ENCODE measurements at regions not wholly inside any gene's neighbourhood (a gene's known extent, or its start where the extent isn't known, plus 50 kb on each side); places are given as distances from the start of the nearest gene placed in this dataset.
A peak's percentile ranks its signal among the peaks of the same experiment; 100 is the strongest.

DNA sequence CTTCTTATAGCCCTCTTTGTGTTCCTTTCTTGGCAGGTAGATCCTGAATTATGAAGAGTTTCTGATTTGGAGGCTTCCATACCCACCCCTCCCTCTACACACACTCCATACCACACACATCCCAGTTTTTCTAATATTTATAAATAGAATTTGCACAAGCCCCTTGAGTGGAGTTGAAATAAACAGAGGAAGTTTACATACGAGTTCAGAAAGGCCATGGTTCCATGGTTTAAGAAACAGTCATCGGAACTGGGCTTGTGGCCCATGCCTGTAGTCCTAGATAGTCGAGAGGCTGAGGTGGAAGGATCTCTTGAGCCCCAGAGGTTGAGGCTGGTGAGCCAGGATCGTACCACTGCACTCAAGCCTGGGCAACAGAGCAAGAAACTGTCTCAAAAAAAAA, 62.7 kb upstream of the TANC1 start:
- DNase-seq, result no peak

DNA sequence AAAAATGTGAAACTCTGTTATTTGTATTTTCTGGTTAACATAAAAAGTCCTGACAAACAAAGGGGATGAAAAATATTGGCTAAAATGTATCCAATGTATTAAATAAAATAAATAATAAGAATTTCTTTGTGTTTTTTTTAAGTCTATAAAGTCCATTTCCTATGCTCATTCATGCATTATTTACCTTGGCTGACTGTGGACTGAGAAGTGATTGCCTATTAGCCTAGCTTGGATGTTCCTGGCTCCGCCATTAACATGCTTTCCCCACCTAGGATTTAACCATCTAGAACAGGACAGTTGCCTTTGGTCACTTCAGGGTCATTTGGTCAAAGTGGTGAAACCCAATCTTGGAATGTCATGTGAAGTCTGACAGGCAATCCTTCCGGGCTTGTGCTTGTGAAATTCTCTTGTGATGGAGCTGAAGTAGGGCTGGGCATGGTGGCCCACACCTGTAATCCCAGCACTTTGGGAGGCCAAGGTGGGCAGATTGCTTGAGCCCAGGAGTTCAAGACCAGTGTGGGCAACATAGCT, 60.4 kb upstream of the TANC1 start:
- no peak for DNase-seq

DNA sequence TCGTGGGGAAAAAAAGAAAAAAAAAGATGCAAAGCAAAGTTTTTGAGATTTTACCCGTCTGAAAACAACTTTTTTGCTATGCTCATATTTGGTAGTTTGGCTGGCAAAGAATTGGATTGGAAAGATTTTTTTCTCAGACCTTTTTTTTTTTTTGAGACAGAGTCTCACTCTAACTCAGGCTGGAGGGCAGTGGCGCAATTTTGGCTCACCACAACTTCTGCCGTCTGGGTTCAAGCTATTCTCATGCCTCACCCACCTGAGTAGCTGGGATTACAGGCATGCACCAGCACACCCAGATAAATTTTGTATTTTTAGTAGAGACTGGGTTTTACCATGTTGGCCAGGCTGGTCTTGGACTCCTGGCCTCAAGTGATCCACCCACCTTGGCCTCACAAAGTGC, 56.3 kb upstream of the TANC1 start:
- DNase-seq, result peak; percentile 22

DNA sequence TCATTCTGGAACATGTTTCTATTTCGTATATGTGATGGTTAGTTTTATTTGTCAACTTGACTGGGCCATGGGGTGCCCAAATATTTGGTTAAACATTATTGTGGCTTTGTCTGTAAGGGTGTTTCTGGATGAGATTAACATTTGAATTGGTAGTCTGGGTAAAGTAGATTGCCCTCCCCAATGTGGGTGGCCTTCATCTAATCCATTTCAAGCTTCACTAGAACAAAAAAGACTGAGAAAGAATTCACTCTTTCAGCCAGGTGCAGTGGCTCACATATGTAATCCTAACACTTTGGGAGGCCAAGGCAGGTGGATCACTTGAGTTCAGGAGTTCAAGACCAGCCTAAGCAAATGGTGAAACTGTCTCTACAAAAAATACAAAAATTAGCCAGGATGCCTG, 55.7 kb upstream of the TANC1 start:
- no peak for DNase-seq

DNA sequence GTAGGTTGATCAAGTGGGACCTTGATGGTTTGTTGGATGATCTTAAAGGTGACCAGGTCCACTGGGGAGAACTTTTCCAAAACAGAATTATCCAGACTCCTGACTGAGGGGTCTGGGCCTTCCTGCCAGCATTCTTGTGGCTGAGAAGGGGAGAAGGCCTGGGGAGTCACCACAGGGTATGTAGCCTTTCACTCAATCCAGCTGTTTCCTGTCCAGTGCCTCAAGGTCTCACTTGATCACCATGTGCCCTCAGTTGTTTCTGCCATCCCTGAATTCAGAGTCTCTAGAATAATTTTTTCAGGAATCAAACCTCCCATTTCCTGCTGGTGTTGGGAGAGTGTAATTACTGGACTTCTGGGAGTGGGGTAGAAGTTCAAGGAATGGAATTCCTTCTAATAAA, 54.4 kb upstream of the TANC1 start:
- DNase-seq, result no peak

DNA sequence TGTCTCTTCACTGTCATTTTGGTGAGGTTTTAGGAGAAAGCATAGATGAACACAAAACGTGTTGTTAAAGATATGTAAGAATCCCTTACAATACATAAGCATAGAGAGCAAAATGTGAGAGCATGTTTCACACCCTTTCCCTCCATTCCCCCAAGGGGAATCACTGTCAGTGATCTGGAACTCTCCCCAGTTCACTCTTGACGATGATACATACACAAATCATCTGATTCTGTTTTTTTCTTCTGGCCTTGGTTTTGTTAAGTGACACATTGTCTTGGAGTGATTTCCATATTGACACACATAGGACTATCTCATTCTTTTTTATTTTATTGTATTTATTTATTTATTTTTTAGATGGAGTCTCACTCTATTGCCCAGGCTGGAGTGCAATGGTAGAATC, 53.7 kb upstream of the TANC1 start:
- DNase-seq, result no peak

DNA sequence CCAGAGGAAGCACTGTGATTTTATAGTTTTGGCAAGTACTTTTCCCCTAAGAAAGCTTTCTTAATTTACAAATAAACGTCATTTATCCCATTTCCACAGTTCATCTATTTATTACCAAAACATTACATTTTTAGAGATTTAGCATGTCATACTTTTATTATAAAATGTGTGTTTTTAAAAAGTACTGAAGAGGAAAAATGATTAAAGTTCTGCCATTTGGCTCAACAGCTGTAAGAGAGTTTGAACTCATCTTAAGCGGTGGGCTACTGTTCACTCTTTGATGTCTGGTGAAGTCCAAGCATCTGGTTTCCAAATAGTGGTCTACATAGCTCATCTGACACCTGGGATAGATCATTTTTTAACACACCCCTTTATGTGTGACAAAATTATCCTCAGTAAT, 51.3 kb upstream of the TANC1 start:
- no peak for DNase-seq

DNA sequence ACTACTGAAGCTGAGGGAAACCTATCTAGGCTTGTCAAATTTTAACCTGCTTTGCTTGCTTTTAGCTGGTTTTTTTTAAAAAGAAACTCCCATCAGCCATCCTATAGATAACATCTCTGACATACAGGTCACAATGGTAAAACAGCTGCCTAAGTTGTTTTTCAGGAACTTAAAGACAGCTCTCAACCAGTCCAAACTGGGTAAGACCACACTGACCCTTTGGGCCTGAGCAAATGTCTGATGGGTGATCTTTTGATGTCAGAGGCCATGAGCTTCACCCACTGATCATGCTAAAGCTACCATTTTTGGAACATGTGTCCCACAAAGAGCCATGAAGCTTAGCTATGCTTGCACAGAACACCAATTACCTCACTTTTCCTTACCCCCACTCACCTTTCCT, 50.0 kb upstream of the TANC1 start:
- no peak for DNase-seq
